GM23338 (cell line): ENCODE measurements at regions not wholly inside any gene's neighbourhood (a gene's known extent, or its start where the extent isn't known, plus 50 kb on each side); places are given as distances from the start of the nearest gene placed in this dataset.

ENCODE experiments used
- ATAC-seq: fragments of 200-7000 bp; cut with Tn5 transposase; 3 replicates; pipeline ENCODE4 v1.9.1; 2020
- DNase-seq: peaks from one replicate; pipeline ENCODE4 v3.0.0-alpha.2; 2015; ENCODE audit warnings: low spot score
- H2AFZ ChIP-seq: fragments of 200-600 bp; sonication (generic); 2 replicates; pipeline ENCODE4 v1.8.0; 2016; ENCODE audit warnings: antibody characterized with exemption, mild to moderate bottlenecking, moderate library complexity
- H3F3A ChIP-seq: fragments of 200-600 bp; sonication (generic); replicated peaks from 2 replicates; pipeline ENCODE4 v1.8.0; 2017; ENCODE audit warnings: antibody characterized with exemption, mixed run types, low read depth
- H3K27ac ChIP-seq: fragments of 200-600 bp; sonication (generic); 2 replicates; pipeline ENCODE4 v1.6.1; 2016; ENCODE audit warnings: low read depth
- H3K27me3 ChIP-seq: fragments of 200-600 bp; sonication (generic); 2 replicates; pipeline ENCODE4 v1.8.0; 2016; ENCODE audit warnings: mild to moderate bottlenecking, mixed run types, moderate library complexity; ENCODE audit not compliant: insufficient read depth
- H3K36me3 ChIP-seq: fragments of 200-600 bp; sonication (generic); 2 replicates; pipeline ENCODE4 v1.8.0; 2016; ENCODE audit warnings: mild to moderate bottlenecking; ENCODE audit not compliant: insufficient read depth
- H3K4me1 ChIP-seq: fragments of 200-600 bp; sonication (generic); 2 replicates; pipeline ENCODE4 v1.8.0; 2016; ENCODE audit warnings: mild to moderate bottlenecking, moderate library complexity; ENCODE audit not compliant: insufficient read depth
- H3K4me2 ChIP-seq: fragments of 200-600 bp; sonication (generic); 2 replicates; pipeline ENCODE4 v1.7.1; 2017; ENCODE audit warnings: mixed run types
- H3K4me3 ChIP-seq: fragments of 200-600 bp; sonication (generic); 2 replicates; pipeline ENCODE4 v1.6.1; 2016; ENCODE audit warnings: mixed run types
- H3K79me2 ChIP-seq: fragments of 200-600 bp; sonication (generic); replicated peaks from 2 replicates; pipeline ENCODE4 v1.8.0; 2017; ENCODE audit warnings: mild to moderate bottlenecking; ENCODE audit not compliant: insufficient read depth
- H3K9me2 ChIP-seq: fragments of 200-600 bp; sonication (generic); 2 replicates; pipeline ENCODE4 v1.8.0; 2017; ENCODE audit not compliant: insufficient read depth
- H4K20me1 ChIP-seq: fragments of 200-600 bp; sonication (generic); replicated peaks from 2 replicates; pipeline ENCODE4 v1.8.0; 2017; ENCODE audit warnings: mild to moderate bottlenecking; ENCODE audit not compliant: insufficient read depth
- H3K27ac Mint-ChIP-seq: 2 replicates; pipeline ENCODE4 v1.8.0; 2020; ENCODE audit warnings: inconsistent platforms, mild to moderate bottlenecking, moderate library complexity, mixed read lengths
- H3K27me3 Mint-ChIP-seq: 3 replicates; pipeline ENCODE4 v1.8.0; 2022; ENCODE audit warnings: low read depth, mild to moderate bottlenecking, moderate library complexity, mixed read lengths, inconsistent platforms; ENCODE audit not compliant: insufficient read depth, poor library complexity
- H3K36me3 Mint-ChIP-seq: 3 replicates; pipeline ENCODE4 v1.8.0; 2021; ENCODE audit warnings: low read depth, mild to moderate bottlenecking, inconsistent platforms, moderate library complexity, mixed read lengths
- H3K4me1 Mint-ChIP-seq: 3 replicates; pipeline ENCODE4 v1.8.0; 2020; ENCODE audit warnings: mild to moderate bottlenecking, inconsistent platforms, mixed read lengths
- H3K4me3 Mint-ChIP-seq: 3 replicates; pipeline ENCODE4 v1.8.0; 2021; ENCODE audit warnings: moderate library complexity, mild to moderate bottlenecking, inconsistent platforms, mixed read lengths
- H3K9me3 Mint-ChIP-seq: 3 replicates; pipeline ENCODE4 v1.8.0; 2020; ENCODE audit warnings: moderate library complexity, mild to moderate bottlenecking, inconsistent platforms, mixed read lengths
- CREB1 ChIP-seq: fragments of 250-450 bp; sonication (Bioruptor Pico); IDR thresholded peaks from 2 replicates; pipeline ENCODE4 v1.5.0; 2020; ENCODE audit warnings: low read depth, mild to moderate bottlenecking, moderate library complexity
- CTCF ChIP-seq, 2 experiments: fragments of 200-600 bp in 1 of 2; sonication (generic) in 1 of 2; conservative IDR thresholded peaks; 2 replicates each; pipeline versions ENCODE4 v1.5.1 to v1.6.1; 2016 to 2017; ENCODE audit warnings: antibody characterized with exemption in 2 of 2, low read depth in 2 of 2, mild to moderate bottlenecking in 2 of 2, moderate library complexity in 1 of 2
- ETS1 ChIP-seq: IDR thresholded peaks from 2 replicates; pipeline ENCODE4 v1.6.1; 2016; ENCODE audit warnings: antibody characterized with exemption
- EZH2 ChIP-seq: fragments of 200-600 bp; sonication (generic); IDR thresholded peaks from one replicate; pipeline ENCODE4 v1.8.0; 2017; ENCODE audit warnings: antibody characterized with exemption, mild to moderate bottlenecking, low read depth; ENCODE audit not compliant: unreplicated experiment
- JUNB ChIP-seq: IDR thresholded peaks from one replicate; pipeline ENCODE4 v1.6.1; 2016; ENCODE audit warnings: antibody characterized with exemption; ENCODE audit not compliant: unreplicated experiment
- NANOG ChIP-seq: IDR thresholded peaks from 2 replicates; pipeline ENCODE4 v1.6.1; 2016; ENCODE audit warnings: antibody characterized with exemption, borderline replicate concordance
- REST ChIP-seq: IDR thresholded peaks from one replicate; pipeline ENCODE4 v1.6.1; 2018; ENCODE audit warnings: antibody characterized with exemption; ENCODE audit not compliant: unreplicated experiment
- ZNF114 ChIP-seq: fragments of 250-450 bp; sonication (Bioruptor Pico); IDR thresholded peaks from 2 replicates; pipeline ENCODE4 v1.5.0; 2020; ENCODE audit warnings: mild to moderate bottlenecking, moderate library complexity
- ZNF331 ChIP-seq: fragments of 250-450 bp; sonication (Bioruptor Pico); IDR thresholded peaks from 2 replicates; pipeline ENCODE4 v1.5.0; 2020; ENCODE audit warnings: low read depth, mild to moderate bottlenecking, moderate library complexity

GRCh38 chr18:44309185-44309584 lies 371.5 kb upstream of the SETBP1 start:
- Histone ChIP-seq H3K9me2 (no peaks in the 10 kb centered on the region), H3K4me2 (no peak overlapping the region), H3K4me3 (no peak overlapping the region), H3K4me1 (no peaks in the 10 kb centered on the region), H3K36me3 (no peaks in the 10 kb centered on the region), H3K27me3 (no peaks in the 10 kb centered on the region), H4K20me1 (no peaks in the 10 kb centered on the region), H2AFZ (no peak overlapping the region), H3F3A (no peaks in the 10 kb centered on the region), H3K79me2 (no peaks in the 10 kb centered on the region), H3K27ac (no peak overlapping the region)
- no peak overlapping the region for H3K4me3 Mint-ChIP-seq
- TF ChIP-seq ZNF114 (CRISPR knock-in tag) (no peak), JUNB (no peak), REST (no peak), CREB1 (CRISPR knock-in tag) (no peak), ZNF331 (CRISPR knock-in tag) (no peak), EZH2 (no peak), CTCF (conservative IDR thresholded peaks at IDR 0.05; ENCODE audit: low read depth in 2 of 2) (no peak), NANOG (no peak)
- no peak overlapping the region for H3K27ac Mint-ChIP-seq
- no peaks in the 10 kb centered on the region for H3K4me1 Mint-ChIP-seq
- ATAC-seq = no peak
- DNase-seq = no peak
- peaks cover 8% of the 10 kb centered on the region; the same call in 2 of the 3 replicates for H3K9me3 Mint-ChIP-seq
- no peaks in the 10 kb centered on the region for H3K27me3 Mint-ChIP-seq
- H3K36me3 Mint-ChIP-seq = peaks cover 4% of the 10 kb centered on the region; the same call in 2 of the 3 replicates

- DNase-seq (peak; percentile 13), ATAC-seq (no peak)
- Mint-ChIP-seq H3K4me1 (no peaks in the 10 kb centered on the region), H3K36me3 (no peaks in the 10 kb centered on the region), H3K9me3 (peaks cover 5% of the 10 kb centered on the region; the same call in 2 of the 3 replicates), H3K27ac (no peak overlapping the region), H3K4me3 (no peak overlapping the region), H3K27me3 (peaks cover 1% of the 10 kb centered on the region)
- no peak for TF ChIP-seq NANOG
- peak; percentile 18 to 56; a peak in 3 of 4 replicates for TF ChIP-seq CTCF (conservative IDR thresholded peaks at IDR 0.05; ENCODE audit: low read depth in 2 of 2)
- no peak for TF ChIP-seq ZNF114 (CRISPR knock-in tag)
- TF ChIP-seq ETS1 = no peak
- no peak overlapping the region for H2AFZ ChIP-seq
- no peaks in the 10 kb centered on the region for H3F3A ChIP-seq
- no peaks in the 10 kb centered on the region for H3K79me2 ChIP-seq
- H3K4me3 ChIP-seq = no peak overlapping the region
- no peaks in the 10 kb centered on the region for H3K4me1 ChIP-seq
- H3K27ac ChIP-seq = no peak overlapping the region
- no peaks in the 10 kb centered on the region for H3K9me2 ChIP-seq
- H3K27me3 ChIP-seq = no peaks in the 10 kb centered on the region
- no peaks in the 10 kb centered on the region for H3K36me3 ChIP-seq
- H4K20me1 ChIP-seq = no peaks in the 10 kb centered on the region
- no peak overlapping the region for H3K4me2 ChIP-seq
These were observed 359.8 kb upstream of the SETBP1 start for GRCh38 chr18:44320619-44321460.
